H1 (cell line): ENCODE measurements at regions not wholly inside any gene's neighbourhood (a gene's known extent, or its start where the extent isn't known, plus 50 kb on each side); places are given as distances from the start of the nearest gene placed in this dataset.

Experiments used
- CTCF ChIA-PET: fragments of 300-600 bp; sonication (Branson Sonifier 250); formaldehyde crosslinking; loops from one replicate; lab custom pipeline; 2021; ENCODE audit not compliant: partially characterized antibody; lab: Charles Lee
- POLR2A ChIA-PET: fragments of 300-600 bp; sonication (Branson Sonifier 250); formaldehyde crosslinking; loops from one replicate; lab custom pipeline; 2021; ENCODE audit warnings: inconsistent platforms; ENCODE audit not compliant: partially characterized antibody; lab: Charles Lee
- DNase-seq, 2 experiments: peaks; one replicate each; pipeline versions ENCODE4 v3.0.0 to v3.0.0-alpha.2; 2010 to 2022; ENCODE audit warnings: low spot score in 2 of 2, low read depth in 1 of 2, mixed read lengths in 1 of 2
- FAIRE-seq: peaks from 2 replicates; lab custom pipeline; 2011; peaks lifted over from hg19 to GRCh38; lab: Jason Lieb, UNC
- H2AFZ ChIP-seq: 2 replicates; pipeline ENCODE4 v1.8.1; 2012; ENCODE audit warnings: low read length, inconsistent platforms
- H2AK5ac ChIP-seq: 2 replicates; pipeline ENCODE4 v1.6.1; 2013; ENCODE audit warnings: low read depth, low read length
- H2BK120ac ChIP-seq: replicated peaks from 2 replicates; pipeline ENCODE3; 2013; ENCODE audit warnings: low read depth, low read length, inconsistent platforms
- H2BK12ac ChIP-seq: 2 replicates; pipeline ENCODE4 v1.6.1; 2013; ENCODE audit warnings: low read depth, low read length
- H2BK15ac ChIP-seq: 2 replicates; pipeline ENCODE4 v1.6.1; 2013; ENCODE audit warnings: low read length
- H2BK20ac ChIP-seq: 2 replicates; pipeline ENCODE4 v1.6.1; 2013; ENCODE audit warnings: low read length
- H2BK5ac ChIP-seq: 2 replicates; pipeline ENCODE4 v1.6.1; 2013; ENCODE audit warnings: low read depth, low read length
- H3K14ac ChIP-seq: 2 replicates; pipeline ENCODE4 v1.6.1; 2013; ENCODE audit warnings: inconsistent platforms; ENCODE audit not compliant: insufficient read length
- H3K18ac ChIP-seq: 2 replicates; pipeline ENCODE4 v1.6.1; 2013; ENCODE audit warnings: low read length; ENCODE audit errors: extremely low read depth
- H3K23ac ChIP-seq: 2 replicates; pipeline ENCODE4 v1.6.1; 2013; ENCODE audit warnings: inconsistent platforms; ENCODE audit not compliant: insufficient read length
- H3K23me2 ChIP-seq: 2 replicates; pipeline ENCODE4 v1.6.1; 2013; ENCODE audit warnings: low read depth, low read length
- H3K27ac ChIP-seq: 2 replicates; pipeline ENCODE4 v1.6.1; 2011; ENCODE audit warnings: low read depth, low read length, inconsistent platforms
- H3K27me3 ChIP-seq, 4 experiments: replicated peaks in 1 of 4; 1 replicate in 1 of 4; 2 replicates in 3 of 4; pipeline versions ENCODE4 v1.6.1 to v1.8.1; 2011 to 2013; ENCODE audit warnings: low read length in 3 of 4, mild to moderate bottlenecking in 3 of 4, inconsistent platforms in 2 of 4, mixed read lengths in 2 of 4, moderate library complexity in 1 of 4; ENCODE audit not compliant: control insufficient read depth in 3 of 4, insufficient read depth in 3 of 4; ENCODE audit errors: extremely low read depth in 1 of 4
- H3K36me3 ChIP-seq, 4 experiments: 2 replicates each; pipeline versions ENCODE4 v1.6.1 to v1.8.1; 2011 to 2013; ENCODE audit warnings: mild to moderate bottlenecking in 4 of 4, low read length in 3 of 4, moderate library complexity in 2 of 4, control low read depth in 1 of 4, inconsistent platforms in 1 of 4; ENCODE audit not compliant: insufficient read depth in 4 of 4, control insufficient read depth in 2 of 4
- H3K4ac ChIP-seq: replicated peaks from 2 replicates; pipeline ENCODE3; 2013; ENCODE audit warnings: low read length, low read depth, mixed read lengths, inconsistent platforms; ENCODE audit not compliant: insufficient read length
- H3K4me1 ChIP-seq, 4 experiments: replicated peaks in 1 of 4; 1 replicate in 1 of 4; 2 replicates in 3 of 4; pipeline versions ENCODE4 v1.6.1 to v1.8.1; 2011 to 2013; ENCODE audit warnings: low read length in 3 of 4, inconsistent platforms in 2 of 4, mixed read lengths in 1 of 4; ENCODE audit not compliant: insufficient read depth in 4 of 4, control insufficient read depth in 3 of 4
- H3K4me2 ChIP-seq, 2 experiments: 2 replicates each; pipeline versions ENCODE4 v1.6.1 to v1.8.1; 2011 to 2013; ENCODE audit warnings: low read depth in 2 of 2, low read length in 2 of 2, control low read depth in 1 of 2, inconsistent platforms in 1 of 2, mild to moderate bottlenecking in 1 of 2; ENCODE audit not compliant: insufficient read depth in 1 of 2
- H3K4me3 ChIP-seq, 4 experiments: fragments of 200-600, 300-600 bp in 1 of 4; sonication (generic), shearing (Covaris generic), sonication (Bioruptor Twin) in 1 of 4; 2 replicates each; pipeline versions ENCODE4 v1.5.1 to v1.8.1; 2011 to 2016; ENCODE audit warnings: low read length in 4 of 4, low read depth in 3 of 4, control low read depth in 2 of 4, inconsistent platforms in 2 of 4, mild to moderate bottlenecking in 2 of 4, mixed read lengths in 1 of 4, moderate library complexity in 1 of 4; ENCODE audit not compliant: insufficient read depth in 2 of 4; ENCODE audit errors: extremely low read depth in 1 of 4
- H3K56ac ChIP-seq: replicated peaks from 2 replicates; pipeline ENCODE3; 2013; ENCODE audit warnings: low read depth, mild to moderate bottlenecking, mixed read lengths, low read length, inconsistent platforms; ENCODE audit not compliant: insufficient read length
- H3K79me1 ChIP-seq: 2 replicates; pipeline ENCODE4 v1.6.1; 2013; ENCODE audit warnings: low read depth, low read length, control low read depth
- H3K79me2 ChIP-seq, 2 experiments: 2 replicates each; pipeline versions ENCODE4 v1.6.1 to v1.8.1; 2012 to 2013; ENCODE audit warnings: low read length in 2 of 2, mild to moderate bottlenecking in 2 of 2, inconsistent platforms in 1 of 2; ENCODE audit not compliant: insufficient read depth in 2 of 2, control insufficient read depth in 1 of 2
- H3K9ac ChIP-seq, 4 experiments: replicated peaks in 1 of 4; 1 replicate in 1 of 4; 2 replicates in 3 of 4; pipeline versions ENCODE4 v1.6.1 to v1.8.1; 2011 to 2013; ENCODE audit warnings: low read depth in 3 of 4, low read length in 3 of 4, control low read depth in 2 of 4, mild to moderate bottlenecking in 2 of 4, moderate library complexity in 2 of 4, inconsistent platforms in 1 of 4; ENCODE audit errors: extremely low read depth in 1 of 4
- H3K9me3 ChIP-seq, 2 experiments: 2 replicates each; pipeline versions ENCODE4 v1.6.1 to v1.8.1; 2012 to 2013; ENCODE audit warnings: mild to moderate bottlenecking in 2 of 2, moderate library complexity in 2 of 2, control low read depth in 1 of 2, inconsistent platforms in 1 of 2, low read depth in 1 of 2, low read length in 1 of 2, mixed read lengths in 1 of 2; ENCODE audit not compliant: insufficient read depth in 2 of 2
- H4K20me1 ChIP-seq, 2 experiments: replicated peaks in 1 of 2; 2 replicates each; pipeline versions ENCODE3 to v1.8.1; 2011 to 2013; ENCODE audit warnings: inconsistent platforms in 2 of 2, low read length in 2 of 2, mild to moderate bottlenecking in 1 of 2; ENCODE audit not compliant: insufficient read depth in 2 of 2, control insufficient read depth in 1 of 2
- H4K5ac ChIP-seq: 2 replicates; pipeline ENCODE4 v1.6.1; 2013; ENCODE audit warnings: low read length, low read depth, mixed read lengths, inconsistent platforms; ENCODE audit not compliant: insufficient read length
- H4K8ac ChIP-seq: 2 replicates; pipeline ENCODE4 v1.8.0; 2013; ENCODE audit warnings: mild to moderate bottlenecking, moderate library complexity, low read length, inconsistent platforms; ENCODE audit not compliant: insufficient read depth; ENCODE audit errors: extremely low read depth
- H4K91ac ChIP-seq: replicated peaks from 2 replicates; pipeline ENCODE3; 2013; ENCODE audit warnings: low read length, mixed read lengths, inconsistent platforms; ENCODE audit not compliant: insufficient read length
- BACH1 ChIP-seq: IDR thresholded peaks from 2 replicates; pipeline ENCODE4 v1.6.1; 2012; ENCODE audit warnings: low read length, improper control_type of control experiment
- CHD1 ChIP-seq: IDR thresholded peaks from 2 replicates; pipeline ENCODE4 v1.6.1; 2012; ENCODE audit warnings: low read depth, low read length, improper control_type of control experiment
- HDAC2 ChIP-seq, 2 experiments: fragments of 300-600 bp in 1 of 2; sonication (generic) in 1 of 2; IDR thresholded peaks; 2 replicates each; pipeline ENCODE4 v1.6.1; 2011 to 2012; ENCODE audit warnings: low read depth in 2 of 2, low read length in 2 of 2, mild to moderate bottlenecking in 2 of 2, moderate library complexity in 2 of 2, borderline replicate concordance in 1 of 2, inconsistent platforms in 1 of 2
- POU5F1 ChIP-seq: IDR thresholded peaks from 2 replicates; pipeline ENCODE4 v1.6.1; 2011; ENCODE audit warnings: low read depth, mild to moderate bottlenecking, low read length, moderate library complexity
- WGBS, 2 experiments: shearing (Covaris generic) in 1 of 2; methylation state at CpG; one replicate each; pipeline versions ENCODE4 v1.1.6 to v1.1.7; 2013 to 2015; ENCODE audit warnings: low lambda C conversion rate in 2 of 2, mixed read lengths in 2 of 2, inconsistent platforms in 1 of 2, low coverage in 1 of 2, missing lambda C conversion rate in 1 of 2; ENCODE audit not compliant: insufficient replicate concordance in 2 of 2, insufficient coverage in 1 of 2, insufficient read length in 1 of 2; ENCODE audit errors: extremely low coverage in 1 of 2, missing lambda C conversion rate in 1 of 2; 5-methylcytosine and 5-hydroxymethylcytosine counted together

- TF ChIP-seq HDAC2 (IDR thresholded peaks at IDR 0.05; ENCODE audit: borderline replicate concordance in 1 of 2, low read depth in 2 of 2, low read length in 2 of 2) (no peak), CHD1 (no peak), POU5F1 (no peak), BACH1 (no peak)
- ChIA-PET CTCF (interaction anchor here (0.7 to 1.7 kb wide), 3 partner anchors 52 to 1353 kb away, joined by 3 to 5 read pairs (median 3); no protein-coding TSS in a partner anchor), POLR2A (no interaction called here)
- Histone ChIP-seq H4K91ac (no peak overlapping the region), H3K14ac (no peak overlapping the region), H2BK15ac (no peak overlapping the region), H2BK12ac (no peak overlapping the region), H2AK5ac (no peak overlapping the region), H2BK20ac (no peak overlapping the region), H3K79me2 (no peaks in the 10 kb centered on the region), H3K23me2 (no peaks in the 10 kb centered on the region), H4K8ac (no peak overlapping the region), H3K4me3 (no peak overlapping the region), H3K9me3 (no peaks in the 10 kb centered on the region), H3K4ac (no peak overlapping the region), H3K4me1 (no peaks in the 10 kb centered on the region), H3K18ac (no peak overlapping the region), H3K27me3 (no peaks in the 10 kb centered on the region; a peak in 1 of 7 replicates), H4K20me1 (no peaks in the 10 kb centered on the region), H3K27ac (no peak overlapping the region), H2BK120ac (no peak overlapping the region), H3K36me3 (no peaks in the 10 kb centered on the region), H3K9ac (no peak overlapping the region), H2BK5ac (no peak overlapping the region), H3K23ac (no peak overlapping the region), H4K5ac (no peak overlapping the region), H3K56ac (no peak overlapping the region), H3K79me1 (no peaks in the 10 kb centered on the region), H2AFZ (no peak overlapping the region), H3K4me2 (no peak overlapping the region)
- WGBS, 2 experiments: 94% methylated on average over 20 of the region's 20 CpGs; no CpG with 5 or more reads in 1 of the 2 experiments
- no peak for FAIRE-seq
- no peak for DNase-seq
Measured at GRCh38 chr10:2817940-2818636, 249.3 kb upstream of the PFKP start.
